NOMO-1 treated with DMSO at 0.1 percent for 48 hours (cell line): ENCODE measurements at regions not wholly inside any gene's neighbourhood (a gene's known extent, or its start where the extent isn't known, plus 50 kb on each side); places are given as distances from the start of the nearest gene placed in this dataset.

Source experiments
- DNase-seq: peaks from one replicate; lab custom pipeline; 2025; ENCODE audit not compliant: unreplicated experiment; lab: John Stamatoyannopoulos, UW

DNA sequence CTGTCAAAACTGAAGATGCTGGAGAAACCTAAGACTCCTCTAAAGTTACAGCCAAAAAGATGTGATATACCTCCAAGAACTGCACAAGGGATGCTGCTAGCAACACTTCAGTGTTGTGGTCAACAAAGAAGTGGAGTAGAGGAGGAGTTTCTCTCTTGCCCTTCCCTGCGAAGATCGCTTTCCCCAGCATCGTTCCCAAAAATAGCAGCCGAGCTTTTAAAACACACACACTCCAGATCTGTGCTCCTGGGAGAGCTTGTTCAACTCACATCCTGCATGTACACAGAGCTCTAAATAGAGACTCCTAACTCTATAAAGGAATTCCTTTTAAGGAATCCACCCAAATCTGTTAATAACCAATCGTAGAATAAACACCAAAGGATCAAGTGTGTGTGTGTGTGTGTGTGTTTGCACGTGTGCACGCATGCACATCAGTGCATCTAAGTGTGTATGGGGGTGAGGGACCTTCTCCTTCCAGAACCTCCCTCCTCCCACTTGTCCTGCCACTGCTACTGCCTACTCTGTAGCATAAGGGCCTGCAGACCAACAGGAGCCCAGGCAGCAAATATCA lies 58.5 kb downstream of the PSMG1 start:
- DNase-seq, result no peak

DNA sequence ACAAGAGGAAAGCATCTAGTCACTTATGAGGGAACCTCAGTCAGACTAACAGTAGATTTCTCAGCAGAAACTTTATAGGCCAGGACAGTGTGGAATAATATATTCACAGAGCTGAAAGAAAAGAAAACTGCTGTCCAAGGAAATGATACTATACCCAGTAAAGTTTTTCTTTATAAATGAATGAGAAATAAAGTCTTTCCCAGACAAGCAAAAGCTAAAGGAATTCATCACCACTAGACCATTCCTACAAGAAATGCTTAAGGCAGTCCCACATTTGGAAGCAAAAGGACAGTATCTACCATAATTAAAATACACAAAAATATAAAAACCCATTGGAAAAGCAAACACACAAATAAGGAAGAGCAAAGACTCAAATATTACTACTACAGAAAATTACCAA lies 59.9 kb downstream of the PSMG1 start:
- no peak for DNase-seq

DNA sequence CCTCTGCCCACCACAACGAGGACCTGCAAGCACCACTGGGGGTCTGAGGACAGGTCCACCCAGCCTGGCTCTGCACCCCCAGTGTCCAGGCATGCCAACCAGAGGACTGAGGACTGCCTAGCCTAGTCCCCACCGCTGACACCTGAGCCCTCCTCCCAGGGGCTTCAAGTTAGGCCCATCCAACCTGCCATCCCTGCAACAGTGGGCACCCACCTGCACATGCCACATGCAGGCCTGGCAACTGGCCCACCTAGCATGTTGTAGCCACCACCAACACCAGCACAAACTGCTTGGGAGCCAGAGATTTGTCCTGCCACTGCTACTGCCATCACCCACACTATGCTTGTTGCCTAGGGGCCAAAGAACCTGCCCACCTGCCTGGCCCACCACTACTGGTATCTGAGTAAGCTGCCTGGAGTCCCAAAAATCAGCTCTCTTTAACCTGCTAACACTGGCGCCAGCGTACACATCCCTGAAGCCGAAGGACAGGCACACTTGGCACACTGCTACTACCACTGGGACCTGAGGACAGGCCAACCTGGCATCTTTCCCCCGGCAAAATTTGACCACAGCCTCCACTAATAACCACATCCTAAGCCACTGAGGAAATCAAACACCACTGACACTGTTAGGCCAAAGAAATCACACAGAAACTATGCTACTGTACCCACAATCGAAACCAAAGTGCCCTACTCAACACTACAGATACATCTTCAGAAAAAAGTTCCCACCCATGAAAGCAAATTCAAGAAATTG lies 61.5 kb downstream of the PSMG1 start:
- DNase-seq, result no peak

DNA sequence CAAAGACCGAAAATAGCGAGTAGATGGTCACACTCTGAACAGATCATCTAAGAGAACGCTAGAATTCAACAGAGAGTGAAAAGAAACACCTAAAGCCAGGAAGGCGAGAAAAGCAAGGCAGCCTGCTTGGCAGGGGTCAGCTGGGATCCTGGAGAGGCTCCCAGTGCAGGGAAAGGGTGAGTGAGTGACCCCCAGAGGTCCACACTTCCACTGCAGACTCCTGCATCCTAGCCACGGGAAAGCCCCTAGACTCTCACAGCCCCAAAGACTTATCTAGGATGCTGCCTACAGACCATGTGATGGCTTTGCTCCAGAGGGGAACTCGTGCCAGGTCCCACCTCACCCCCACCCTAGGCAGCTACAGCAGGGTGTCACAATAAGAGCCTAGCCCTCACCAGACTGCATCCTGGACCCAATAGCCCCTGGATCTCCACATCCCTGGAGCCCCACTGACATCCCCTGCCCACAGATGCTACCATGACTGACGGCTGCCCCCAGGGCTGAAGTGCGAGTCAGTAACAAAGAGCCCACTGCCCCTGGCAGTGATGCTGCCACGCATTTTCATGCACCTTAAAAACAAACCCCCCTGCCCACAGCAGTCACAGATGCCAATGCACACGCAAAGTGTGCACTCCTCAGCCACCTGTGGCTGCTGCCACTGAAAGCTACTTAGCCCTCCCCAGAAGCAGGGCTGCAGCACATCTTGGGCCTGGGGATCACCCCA lies 62.2 kb downstream of the PSMG1 start:
- no peak for DNase-seq

DNA sequence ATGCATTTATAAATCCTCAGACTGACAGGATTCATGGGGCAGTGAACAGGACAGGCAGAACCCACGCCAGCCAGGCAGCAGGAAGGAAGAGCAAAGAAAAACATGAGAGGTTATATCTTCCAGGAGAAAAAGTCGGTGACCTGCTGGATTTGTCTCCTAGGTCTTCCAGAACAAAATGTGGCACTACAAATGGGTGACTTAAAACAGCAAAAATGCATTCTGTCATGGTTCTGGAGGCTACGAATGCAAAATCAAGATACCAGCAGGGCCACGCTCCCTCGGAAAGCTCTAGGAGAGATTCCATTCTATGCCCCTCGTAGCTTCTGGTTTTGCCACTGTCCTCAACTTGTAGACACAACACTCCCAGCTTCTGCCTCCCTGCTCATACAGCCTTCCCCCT lies 63.4 kb downstream of the PSMG1 start:
- DNase-seq, result no peak

DNA sequence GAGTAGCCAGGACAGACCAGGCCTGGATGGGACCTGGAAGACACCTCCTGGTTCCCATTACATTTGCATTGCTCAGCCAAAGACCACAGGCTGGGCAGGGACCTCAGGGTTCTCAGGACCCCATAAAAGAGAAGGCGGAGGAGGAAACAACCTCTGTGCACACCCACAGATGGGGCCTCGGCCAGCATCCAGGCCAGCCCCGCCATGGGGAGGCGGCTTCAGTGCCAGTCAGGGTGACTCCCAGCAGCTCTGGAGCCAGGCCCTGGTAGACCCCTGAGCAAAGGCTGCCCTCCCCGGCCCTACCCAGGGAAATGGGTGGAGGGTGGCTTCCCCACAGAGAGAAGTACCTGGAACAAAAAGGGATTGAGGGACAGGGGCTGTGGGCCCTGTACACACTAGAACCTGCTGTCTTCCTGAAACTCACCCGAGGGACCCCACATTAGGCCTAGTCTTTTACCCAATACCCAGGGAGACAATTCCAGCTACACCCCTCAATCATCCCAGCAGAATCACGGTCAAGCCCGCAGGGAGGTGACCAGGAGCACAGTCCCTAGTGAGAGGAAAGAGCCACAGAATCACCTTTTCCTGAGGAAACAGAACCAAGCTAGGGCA lies 64.5 kb downstream of the PSMG1 start:
- no peak for DNase-seq

DNA sequence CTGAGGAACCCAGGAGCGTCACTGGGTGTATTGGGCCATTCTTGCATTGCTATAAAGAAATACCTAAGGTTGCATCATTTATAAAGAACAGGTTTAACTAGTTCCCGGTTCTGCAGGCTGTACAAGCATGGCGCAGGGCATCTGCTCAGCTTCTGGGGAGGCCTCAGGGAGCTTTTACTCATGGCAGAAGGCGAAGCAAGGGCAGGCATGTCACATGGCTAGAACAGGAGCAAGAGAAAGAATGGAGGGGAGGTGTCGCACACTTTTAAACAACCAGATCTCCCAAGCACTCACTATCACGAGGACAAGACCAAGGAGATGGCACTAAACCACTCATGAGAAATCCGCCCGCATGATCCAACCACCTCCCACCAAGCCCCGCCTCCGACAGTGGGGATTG lies 65.2 kb downstream of the PSMG1 start:
- no peak for DNase-seq

DNA sequence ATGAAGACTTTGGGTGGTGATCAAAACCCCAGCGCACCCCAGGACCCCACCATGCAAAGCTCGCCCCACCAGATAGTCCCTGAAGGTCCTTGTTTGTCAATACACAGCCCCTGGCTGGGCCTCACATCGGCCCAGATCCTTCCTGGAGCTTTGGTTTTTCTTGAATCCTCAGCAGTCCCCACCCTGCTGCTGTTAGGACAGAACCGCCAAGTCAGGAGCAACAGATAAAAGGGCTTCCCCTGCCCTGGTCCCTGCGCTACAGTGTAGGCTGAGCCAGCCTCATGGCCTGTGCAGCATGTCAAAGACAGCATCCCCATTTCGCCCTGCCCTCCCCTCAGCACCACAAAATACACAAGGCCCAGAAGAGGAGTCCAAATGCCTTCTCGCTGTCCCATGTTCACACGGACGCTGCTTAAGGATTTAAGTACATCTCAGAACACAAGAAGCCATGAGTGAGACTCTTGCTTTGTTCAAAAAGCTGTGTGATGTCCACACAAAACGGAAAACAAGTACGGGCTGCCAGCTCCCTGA lies 65.7 kb downstream of the PSMG1 start:
- no peak for DNase-seq

DNA sequence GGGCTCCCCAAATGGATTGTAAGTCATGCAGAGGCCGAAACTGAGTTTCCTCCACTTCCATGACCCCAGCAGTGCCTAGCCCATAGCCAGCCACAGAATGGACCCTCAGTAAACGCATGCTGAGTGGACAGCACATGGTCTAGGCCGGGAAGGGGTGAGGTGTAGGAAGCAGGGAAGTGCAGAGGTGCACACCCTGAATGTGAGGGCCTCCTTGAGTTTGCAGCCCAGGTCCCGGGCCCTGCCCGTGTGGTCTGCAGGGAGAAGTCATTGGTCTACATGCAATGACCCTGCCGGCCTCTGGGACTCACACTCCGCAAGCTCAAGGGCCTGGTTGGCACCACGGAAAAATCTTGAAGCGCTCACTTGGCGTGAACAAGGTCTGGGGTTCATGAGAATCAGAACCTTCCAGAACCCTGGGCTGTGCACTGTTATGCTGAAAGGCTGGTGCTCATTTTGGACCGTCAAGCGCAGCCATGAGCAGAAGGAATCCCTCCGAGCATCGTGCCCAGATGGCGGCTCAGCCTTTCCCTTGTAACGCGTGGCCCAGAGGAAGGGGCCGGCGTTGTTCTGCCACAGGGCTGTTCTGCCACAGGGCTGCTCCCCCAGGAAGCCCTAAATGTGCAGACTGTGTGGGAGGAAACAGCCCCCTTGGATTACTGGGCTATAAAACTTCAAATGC lies 66.4 kb downstream of the PSMG1 start:
- no peak for DNase-seq

DNA sequence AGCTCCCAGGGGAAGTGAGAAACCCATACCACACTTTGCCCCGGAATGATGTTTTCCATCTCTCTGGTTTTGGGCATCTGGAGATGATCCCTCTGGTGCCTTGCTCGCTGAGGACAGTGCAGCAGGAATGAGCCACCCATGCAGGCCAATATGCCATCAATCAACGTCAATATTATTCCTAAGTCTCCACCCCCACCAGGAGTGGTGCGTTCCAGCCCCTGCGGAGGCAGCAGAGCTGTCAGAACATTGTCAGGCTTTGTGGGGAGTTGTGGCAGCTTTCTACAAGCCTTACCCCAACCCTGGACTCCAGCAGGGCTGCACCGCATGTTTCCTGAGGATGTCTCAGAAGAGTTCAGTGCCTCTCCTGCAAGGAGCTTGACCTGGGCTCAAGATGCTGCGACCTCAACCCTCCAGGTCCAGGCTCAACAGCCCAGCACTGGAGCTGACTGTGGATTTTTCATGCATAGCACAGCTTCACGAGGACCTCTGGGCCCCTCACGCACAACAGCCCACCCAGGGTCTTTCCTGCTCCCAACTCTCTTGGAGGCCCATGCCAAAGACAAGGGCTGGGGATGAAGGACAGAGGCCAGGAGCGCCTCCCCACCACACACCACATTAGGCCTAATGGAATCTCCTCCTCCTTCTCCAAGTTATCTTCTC lies 67.5 kb downstream of the PSMG1 start:
- DNase-seq, result no peak

DNA sequence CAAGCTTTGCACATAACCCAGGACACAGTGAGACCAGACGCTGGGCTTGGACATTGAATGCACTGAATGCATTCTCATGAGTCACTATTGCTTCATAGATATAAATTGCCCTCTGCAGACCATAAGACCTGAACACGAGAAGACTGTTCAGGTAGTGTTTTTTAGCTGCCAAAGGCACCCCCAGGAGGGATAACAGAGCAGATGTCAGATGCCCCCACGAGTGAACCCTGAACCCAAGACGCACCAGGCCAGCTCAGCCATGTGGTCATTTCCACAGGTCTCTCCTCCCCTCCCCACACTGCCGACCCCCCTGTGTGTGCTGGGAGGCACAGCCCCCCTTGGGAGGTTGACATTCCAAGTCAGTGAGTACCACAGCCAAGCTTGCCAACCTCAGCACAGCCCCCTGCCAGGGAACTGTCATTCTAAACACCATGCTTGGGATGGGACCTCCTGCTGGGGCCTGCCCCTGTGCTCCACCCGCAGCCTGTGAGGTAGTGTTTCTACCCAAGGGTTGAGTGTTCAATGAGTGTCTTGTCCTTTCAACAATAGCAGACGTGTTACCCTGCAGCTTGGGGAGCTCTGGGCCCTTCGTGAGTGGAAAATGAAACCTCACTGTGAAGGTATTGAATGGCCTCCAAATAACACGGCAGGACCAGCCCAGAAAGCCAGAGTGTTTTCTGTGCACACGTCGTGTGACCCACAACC lies 68.2 kb downstream of the PSMG1 start:
- DNase-seq, result peak; percentile 42

DNA sequence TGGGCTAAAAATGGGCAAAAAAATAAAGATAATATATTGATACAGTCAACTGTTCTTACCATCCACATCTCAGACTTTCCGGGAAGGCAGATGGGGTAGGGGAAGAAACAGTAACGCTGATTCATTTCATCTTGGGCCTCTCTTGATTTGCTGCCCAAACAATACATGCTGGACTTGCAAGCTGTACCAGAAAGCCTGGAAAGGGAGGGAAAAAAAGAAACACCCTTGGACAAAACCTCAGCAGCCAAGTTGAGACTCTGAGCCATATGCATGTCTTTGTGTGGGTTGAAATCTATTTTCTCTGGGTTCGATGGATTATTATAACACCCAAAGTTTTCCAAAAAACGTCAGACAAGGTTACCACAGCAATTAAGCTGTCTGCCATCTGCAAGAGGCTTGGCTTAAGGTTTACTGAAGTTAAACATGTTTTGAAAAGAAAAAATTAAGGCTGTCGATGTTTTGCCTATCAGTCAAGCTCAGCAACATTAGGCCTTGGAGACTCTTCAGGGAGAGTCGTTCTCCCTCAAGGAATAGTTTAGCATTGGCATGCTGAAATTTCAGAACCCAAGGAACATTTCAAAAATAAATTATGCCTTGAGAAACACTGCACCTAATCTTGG lies 71.2 kb downstream of the PSMG1 start:
- DNase-seq, result no peak

DNA sequence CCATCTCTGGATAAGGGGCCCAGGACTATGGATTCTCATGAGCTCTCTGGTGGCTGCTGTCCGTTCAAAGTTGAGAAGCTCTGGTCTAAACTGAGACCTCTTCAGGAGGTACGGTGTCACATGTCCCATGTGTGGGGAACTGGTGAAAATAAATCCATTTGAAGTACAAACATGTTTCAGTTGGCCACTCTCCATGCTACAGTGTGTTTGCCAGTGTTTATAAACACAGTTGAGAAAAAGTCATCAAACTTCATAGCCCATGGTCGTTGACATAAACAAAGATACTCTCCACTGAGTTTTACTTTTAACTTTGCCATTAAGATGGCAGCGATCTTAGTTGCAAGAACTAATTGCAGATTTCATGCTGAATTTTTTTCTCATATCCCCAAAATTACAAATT lies 72.8 kb downstream of the PSMG1 start:
- no peak for DNase-seq

DNA sequence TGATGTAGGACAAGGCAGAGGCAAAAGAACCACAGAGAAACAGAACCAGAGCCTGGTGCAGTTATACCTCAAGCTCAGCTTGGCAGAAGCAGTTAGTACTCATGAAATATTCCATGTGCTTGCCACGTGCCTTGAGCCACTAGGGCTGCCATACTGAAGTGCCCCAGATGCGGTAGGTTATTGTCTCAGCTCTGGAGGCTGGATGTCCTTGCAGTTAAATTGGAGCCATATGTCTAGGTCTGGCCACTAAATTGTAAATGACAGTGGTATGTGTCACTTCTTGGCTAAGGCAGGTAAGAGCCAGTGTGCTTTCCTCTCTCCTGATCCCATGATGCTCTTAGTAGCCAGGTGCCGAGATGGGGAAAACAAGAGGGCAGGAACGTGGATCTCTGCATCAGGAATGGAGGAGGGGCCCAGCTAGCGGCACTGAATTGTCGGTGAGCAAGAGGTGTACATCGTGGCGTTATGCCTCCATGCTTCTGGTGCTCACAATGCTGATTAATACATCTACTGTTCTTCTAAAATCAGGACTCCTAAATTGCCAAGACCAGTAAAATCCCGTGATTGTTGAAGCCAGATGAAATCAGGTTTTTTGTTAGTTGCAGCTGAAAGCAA lies 73.5 kb downstream of the PSMG1 start:
- no peak for DNase-seq

DNA sequence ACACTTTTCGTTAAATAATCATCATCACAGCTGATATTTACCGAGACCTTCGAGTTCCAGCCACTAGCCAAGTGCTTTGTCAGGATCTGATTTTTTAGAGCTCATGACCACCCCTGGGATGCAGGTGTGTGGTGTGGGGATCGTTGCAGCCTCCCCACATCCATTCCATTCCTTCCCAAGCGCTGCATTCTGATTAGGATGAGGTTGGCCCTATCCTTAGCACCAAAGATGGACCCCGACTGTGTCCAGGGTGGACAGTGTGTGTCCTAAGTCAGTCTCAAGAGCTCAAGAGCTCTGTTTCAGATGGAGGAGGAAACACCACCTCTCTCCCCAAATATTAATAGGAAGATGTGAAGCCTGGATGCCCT lies 74.1 kb downstream of the PSMG1 start:
- no peak for DNase-seq

DNA sequence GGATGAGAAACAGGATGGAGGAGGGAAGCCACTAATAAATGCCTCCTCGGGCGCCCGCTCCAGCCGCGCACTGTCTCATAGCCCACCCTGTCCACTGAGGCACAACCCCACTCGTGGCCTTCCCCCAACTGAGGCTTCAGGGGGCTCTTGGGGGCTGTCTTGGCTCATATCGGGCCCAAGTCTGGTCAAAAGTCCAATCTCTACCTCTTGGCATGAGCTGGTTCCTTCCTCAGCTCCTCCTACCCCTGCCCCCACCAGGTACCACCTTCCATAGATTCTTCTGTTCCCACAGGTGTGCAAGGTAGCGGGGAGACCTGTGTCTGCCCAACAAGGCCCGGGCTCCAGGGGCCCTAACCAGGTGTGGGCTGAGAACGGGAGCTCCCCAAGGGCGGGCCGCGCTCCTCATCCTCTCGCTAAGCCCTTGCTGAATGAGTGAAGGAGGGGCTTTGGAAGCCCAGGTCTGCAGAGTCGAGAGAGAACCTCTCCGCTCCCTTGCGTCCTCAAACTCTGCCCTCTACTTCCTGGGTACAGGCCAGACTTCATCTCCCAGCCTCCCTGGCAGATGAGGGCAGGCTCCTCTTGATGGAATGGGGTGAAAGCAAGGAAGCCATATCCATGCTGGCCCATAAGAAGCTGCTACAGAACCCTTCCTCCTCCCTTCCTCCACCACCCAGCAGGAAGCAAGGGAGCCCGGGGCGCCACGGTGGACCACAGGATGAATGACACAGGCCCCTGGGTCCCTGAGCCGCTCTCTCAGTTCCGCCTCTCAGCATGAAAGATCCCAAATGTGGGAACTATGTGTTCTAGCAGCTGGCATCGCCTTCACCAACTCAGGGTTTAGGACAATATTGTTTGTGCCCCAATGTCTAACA lies 74.7 kb downstream of the PSMG1 start:
- no peak for DNase-seq

DNA sequence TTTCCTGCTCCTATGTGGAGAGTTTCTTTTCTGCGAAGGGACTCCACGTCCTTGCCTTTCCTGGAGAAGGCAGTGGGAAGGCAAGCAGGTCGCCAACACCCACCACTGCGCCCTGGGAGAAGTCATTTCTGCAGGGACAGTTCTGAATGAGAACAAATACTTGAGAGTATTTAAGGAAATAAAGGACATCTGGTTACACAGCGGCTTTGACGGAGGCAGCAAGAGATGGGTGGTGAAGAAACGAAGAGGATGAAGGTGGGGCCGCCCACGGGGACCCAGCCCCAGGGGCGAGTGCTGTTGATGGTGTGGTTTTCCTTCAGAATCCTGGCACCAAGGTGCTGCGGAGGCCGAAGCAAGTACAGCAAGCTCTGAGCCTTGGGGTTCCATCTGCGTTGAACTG lies 75.5 kb downstream of the PSMG1 start:
- DNase-seq, result no peak

DNA sequence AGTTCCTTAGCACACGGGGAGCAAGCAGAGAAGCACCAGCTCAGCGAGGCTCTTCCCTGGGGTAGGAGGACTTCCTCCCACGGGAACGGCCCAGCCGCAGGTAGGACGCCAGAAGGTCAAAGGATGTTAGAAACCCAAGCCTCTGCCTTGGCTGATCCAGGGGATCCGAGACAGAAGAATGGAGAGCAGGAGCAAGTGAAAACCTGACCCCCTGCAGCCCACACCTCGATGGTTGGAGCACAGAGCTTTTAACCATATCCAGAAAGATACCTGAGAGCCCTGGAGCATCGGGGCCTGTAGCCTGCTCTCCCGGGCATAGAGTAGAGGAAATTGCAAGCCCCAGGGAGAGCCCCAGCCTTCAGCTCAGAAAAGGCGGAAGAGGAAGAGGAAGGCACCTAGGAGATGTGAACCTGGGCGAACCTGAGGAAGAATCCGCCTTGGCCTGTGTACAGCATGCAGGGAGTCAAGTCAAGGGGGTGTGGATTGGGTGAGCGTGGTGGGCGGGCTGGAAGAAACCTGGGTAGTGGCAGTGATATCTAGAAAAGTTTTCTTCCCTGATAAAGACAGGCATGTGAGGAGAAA lies 76.3 kb downstream of the PSMG1 start:
- DNase-seq, result no peak
